GM12864 (cell line): ENCODE measurements at regions not wholly inside any gene's neighbourhood (a gene's known extent, or its start where the extent isn't known, plus 50 kb on each side); places are given as distances from the start of the nearest gene placed in this dataset.

Experiments used
- DNase-seq: peaks from one replicate; pipeline ENCODE4 v3.0.0-alpha.2; 2011; ENCODE audit warnings: low read depth
- H3K4me3 ChIP-seq: 2 replicates; pipeline ENCODE4 v1.5.1; 2011; ENCODE audit warnings: mild to moderate bottlenecking, low read depth, low read length, control low read depth
- CTCF ChIP-seq: IDR thresholded peaks from 2 replicates; pipeline ENCODE4 v1.5.1; 2011; ENCODE audit warnings: low read depth, mild to moderate bottlenecking, moderate library complexity, low read length, control low read depth, inconsistent platforms; ENCODE audit errors: missing control alignments

GRCh38 chr4:126772662-126773061 lies 860.1 kb upstream of the INTU start:
- no peak for DNase-seq
- TF ChIP-seq CTCF, result no peak
- H3K4me3 ChIP-seq, result no peak overlapping the region

- no peak overlapping the region for H3K4me3 ChIP-seq
- no peak for TF ChIP-seq CTCF
- DNase-seq, result no peak
These were observed 857.2 kb upstream of the INTU start for GRCh38 chr4:126775485-126776106.

- no peak for DNase-seq
These were observed 856.4 kb upstream of the INTU start for GRCh38 chr4:126776361-126776760.

GRCh38 chr4:126777649-126778048 lies 855.1 kb upstream of the INTU start:
- TF ChIP-seq CTCF, result no peak
- DNase-seq, result no peak
- no peak overlapping the region for H3K4me3 ChIP-seq

More at GRCh38 chr4:126776361-126776760, 856.4 kb upstream of the INTU start:
- H3K4me3 ChIP-seq, result no peak overlapping the region
- no peak for TF ChIP-seq CTCF

- no peak for TF ChIP-seq CTCF
- no peak overlapping the region for H3K4me3 ChIP-seq
- DNase-seq, result no peak
These were observed 854.4 kb upstream of the INTU start for GRCh38 chr4:126778348-126778747.

GRCh38 chr4:126779001-126779400 lies 853.8 kb upstream of the INTU start:
- no peak overlapping the region for H3K4me3 ChIP-seq
- TF ChIP-seq CTCF, result no peak

GRCh38 chr4:126779436-126780166 lies 853.2 kb upstream of the INTU start:
- H3K4me3 ChIP-seq, result no peak overlapping the region
- DNase-seq, result no peak
- no peak for TF ChIP-seq CTCF

More at GRCh38 chr4:126779001-126779400, 853.8 kb upstream of the INTU start:
- no peak for DNase-seq
